ENCODE measurements at regions not wholly inside any gene's neighbourhood (a gene's known extent, or its start where the extent isn't known, plus 50 kb on each side); places are given as distances from the start of the nearest gene placed in this dataset.

- DNase-seq (ENCODE audit: low read depth, low spot score) (no peak), FAIRE-seq (no peak)
- H3K36me3 ChIP-seq (ENCODE audit: control insufficient read depth in 2 of 2, extremely low read depth in 1 of 2, insufficient read depth in 2 of 2, low read length in 2 of 2) = no peaks in the 10 kb centered on the region
- H3K9ac ChIP-seq (ENCODE audit: control insufficient read depth, extremely low read depth, insufficient read depth, low read length) = peak overlapping the region; percentile 72
- H3K79me2 ChIP-seq (ENCODE audit: control insufficient read depth, insufficient read depth, low read length) = no peaks in the 10 kb centered on the region
- no peak for TF ChIP-seq CTCF (optimal IDR thresholded peaks at IDR 0.05 in 1 of 3, IDR thresholded peaks at IDR 0.05 in 1 of 3, conservative IDR thresholded peaks at IDR 0.05 in 1 of 3; ENCODE audit: extremely low read depth in 1 of 3, insufficient read depth in 2 of 3, low read length in 3 of 3)
- no peak for TF ChIP-seq EZH2 (IDR thresholded peaks at IDR 0.05; ENCODE audit: low read length)
- no peaks in the 10 kb centered on the region for H4K20me1 ChIP-seq (ENCODE audit: control insufficient read depth, extremely low read depth, insufficient read depth, low read length)
- H3K4me1 ChIP-seq (ENCODE audit: control insufficient read depth, extremely low read depth, insufficient read depth, low read length) = peaks cover 23% of the 10 kb centered on the region
- dilution Hi-C loops (cut with MboI; ENCODE audit: extremely low pct_ligation_motif_present, low sequenced_read_pairs) = no loop called here
- H3K4me2 ChIP-seq (ENCODE audit: control insufficient read depth, extremely low read depth, insufficient read depth, low read depth, low read length) = peak overlapping the region; percentile 97
- H3K4me3 ChIP-seq (ENCODE audit: control insufficient read depth in 2 of 3, extremely low read depth in 1 of 3, insufficient read depth in 2 of 3, low read depth in 1 of 3, low read length in 3 of 3) = no peak overlapping the region
- H3K9me1 ChIP-seq (ENCODE audit: control insufficient read depth, extremely low read depth, insufficient read depth, low read length) = no peaks in the 10 kb centered on the region
- no peaks in the 10 kb centered on the region for H3K9me3 ChIP-seq (ENCODE audit: control insufficient read depth, low read depth, low read length)
- H2AFZ ChIP-seq (ENCODE audit: control insufficient read depth, low read length) = no peak overlapping the region
- H3K27ac ChIP-seq (ENCODE audit: control insufficient read depth, insufficient read depth, low read length) = peak overlapping the region; percentile 95
- H3K27me3 ChIP-seq (ENCODE audit: control insufficient read depth, extremely low read depth, insufficient read depth, low read length) = no peaks in the 10 kb centered on the region
These were observed 232.2 kb upstream of the UBASH3B start for GRCh38 chr11:122423273-122423672.

GRCh38 chr11:122422682-122423081 lies 232.8 kb upstream of the UBASH3B start:
- Histone ChIP-seq H3K27me3 (ENCODE audit: control insufficient read depth, extremely low read depth, insufficient read depth, low read length) (no peaks in the 10 kb centered on the region), H3K4me1 (ENCODE audit: control insufficient read depth, extremely low read depth, insufficient read depth, low read length) (peaks cover 23% of the 10 kb centered on the region), H3K36me3 (ENCODE audit: control insufficient read depth in 2 of 2, extremely low read depth in 1 of 2, insufficient read depth in 2 of 2, low read length in 2 of 2) (no peaks in the 10 kb centered on the region), H3K9me3 (ENCODE audit: control insufficient read depth, low read depth, low read length) (no peaks in the 10 kb centered on the region), H3K4me2 (ENCODE audit: control insufficient read depth, extremely low read depth, insufficient read depth, low read depth, low read length) (peak overlapping the region; percentile 97), H3K27ac (ENCODE audit: control insufficient read depth, insufficient read depth, low read length) (peak overlapping the region; percentile 95), H3K4me3 (ENCODE audit: control insufficient read depth in 2 of 3, extremely low read depth in 1 of 3, insufficient read depth in 2 of 3, low read depth in 1 of 3, low read length in 3 of 3) (peak overlapping the region in 1 of 3 experiments; percentile 65), H3K9ac (ENCODE audit: control insufficient read depth, extremely low read depth, insufficient read depth, low read length) (peak overlapping the region; percentile 72), H3K79me2 (ENCODE audit: control insufficient read depth, insufficient read depth, low read length) (no peaks in the 10 kb centered on the region), H4K20me1 (ENCODE audit: control insufficient read depth, extremely low read depth, insufficient read depth, low read length) (no peaks in the 10 kb centered on the region), H3K9me1 (ENCODE audit: control insufficient read depth, extremely low read depth, insufficient read depth, low read length) (no peaks in the 10 kb centered on the region), H2AFZ (ENCODE audit: control insufficient read depth, low read length) (no peak overlapping the region)
- FAIRE-seq (peak; percentile 79), DNase-seq (ENCODE audit: low read depth, low spot score) (peak; percentile 1)
- TF ChIP-seq EZH2 (IDR thresholded peaks at IDR 0.05; ENCODE audit: low read length) (no peak), CTCF (optimal IDR thresholded peaks at IDR 0.05 in 1 of 3, IDR thresholded peaks at IDR 0.05 in 1 of 3, conservative IDR thresholded peaks at IDR 0.05 in 1 of 3; ENCODE audit: extremely low read depth in 1 of 3, insufficient read depth in 2 of 3, low read length in 3 of 3) (no peak)
- dilution Hi-C loops (cut with MboI; ENCODE audit: extremely low pct_ligation_motif_present, low sequenced_read_pairs) = no loop called here
